ENCODE measurements at regions not wholly inside any gene's neighbourhood (a gene's known extent, or its start where the extent isn't known, plus 50 kb on each side); places are given as distances from the start of the nearest gene placed in this dataset.

DNA sequence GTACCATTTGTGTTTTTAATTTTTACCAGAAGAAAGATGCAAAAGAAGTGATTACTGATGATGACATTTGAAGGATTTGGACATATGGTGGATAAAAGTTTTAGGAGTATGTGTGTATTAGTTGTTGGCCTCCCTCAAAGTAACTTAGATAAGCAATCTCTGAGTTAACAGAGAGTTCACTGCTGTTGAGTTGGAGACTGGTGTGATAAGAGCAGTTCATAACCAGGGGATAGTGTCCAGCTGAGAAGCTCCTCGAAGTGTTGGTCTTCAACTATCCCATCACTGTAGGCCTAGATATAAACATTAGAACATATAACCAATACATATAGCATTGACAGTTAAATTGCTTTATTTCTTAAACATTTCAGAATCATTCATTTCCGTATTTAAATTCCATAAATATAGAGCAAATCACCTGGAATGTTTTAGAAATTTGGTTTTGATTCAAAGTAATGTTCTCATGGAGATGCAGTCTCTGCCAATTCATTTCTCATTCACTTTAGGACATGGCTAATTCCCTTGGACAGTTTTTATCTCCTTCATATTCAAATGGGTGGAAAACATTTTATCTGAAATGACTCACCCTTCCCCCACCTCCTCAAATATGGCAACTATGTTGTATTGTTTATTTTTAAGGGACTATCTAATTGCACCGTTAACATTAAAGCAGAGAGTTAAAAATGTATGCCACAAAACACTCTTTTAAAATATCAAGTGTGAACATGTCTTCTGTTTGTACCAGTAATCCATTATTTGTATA is 136.8 kb upstream of the SLC4A4 start:
- H3K27ac ChIP-seq (ENCODE audit: insufficient read depth in 1 of 2, low read depth in 1 of 2, low read length in 2 of 2, poor library complexity in 1 of 2, severe bottlenecking in 2 of 2) = no peak overlapping the region
- POLR2A ChIA-PET = no interaction called here
- DNase-seq = no peak
- no peak overlapping the region for H3K4me3 ChIP-seq (ENCODE audit: control insufficient read depth in 1 of 7, extremely low read depth in 1 of 7, insufficient read depth in 4 of 7, low read depth in 2 of 7, low read length in 6 of 7)
- no peaks in the 10 kb centered on the region for H3K36me3 ChIP-seq (ENCODE audit: control insufficient read depth in 4 of 4, insufficient read depth in 4 of 4, low read length in 3 of 4)
- no CpG with 5 or more reads among the region's 3 CpGs for WGBS (ENCODE audit: insufficient coverage)
- H3K9me3 ChIP-seq (ENCODE audit: control extremely low read depth in 1 of 5, control insufficient read depth in 4 of 5, insufficient read depth in 2 of 5, low read depth in 1 of 5, low read length in 4 of 5) = no peaks in the 10 kb centered on the region
- peaks cover 0 to 1% (median 0%) of the 10 kb centered on the region in 5 experiments for H3K27me3 ChIP-seq (replicated peaks in 2 of 5; ENCODE audit: control insufficient read depth in 4 of 5, insufficient read depth in 5 of 5, low read length in 4 of 5)
- CTCF ChIA-PET = interaction anchor here (2.2 kb wide), 1 partner anchor 17 kb away, joined by 6 read pairs; no protein-coding TSS in a partner anchor
- H3K4me1 ChIP-seq (ENCODE audit: control extremely low read depth in 1 of 4, control insufficient read depth in 4 of 4, insufficient read depth in 4 of 4, low read length in 3 of 4) = no peaks in the 10 kb centered on the region

DNA sequence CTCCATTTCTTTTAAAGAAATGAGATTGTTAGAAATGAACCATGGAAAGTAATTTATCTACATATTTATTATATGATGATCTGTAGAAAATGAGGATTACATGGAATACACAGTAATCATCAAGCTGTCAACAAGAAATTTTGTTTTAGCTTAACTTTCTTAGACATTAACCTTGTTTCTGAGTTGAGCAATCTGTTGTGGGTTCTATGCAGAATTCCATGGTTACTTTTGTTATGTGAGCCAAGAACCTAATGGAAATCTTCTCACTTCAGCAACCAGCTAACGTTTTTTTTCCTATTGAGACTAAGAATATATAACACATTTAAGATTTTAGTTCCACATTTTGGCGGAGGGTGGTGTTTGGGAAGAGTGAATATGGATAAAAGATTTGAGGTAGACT is 136.1 kb upstream of the SLC4A4 start:
- no peak for DNase-seq
- Histone ChIP-seq H3K4me1 (ENCODE audit: control extremely low read depth in 1 of 4, control insufficient read depth in 4 of 4, insufficient read depth in 4 of 4, low read length in 3 of 4) (no peaks in the 10 kb centered on the region), H3K27ac (ENCODE audit: insufficient read depth in 1 of 2, low read depth in 1 of 2, low read length in 2 of 2, poor library complexity in 1 of 2, severe bottlenecking in 2 of 2) (no peak overlapping the region), H3K36me3 (ENCODE audit: control insufficient read depth in 4 of 4, insufficient read depth in 4 of 4, low read length in 3 of 4) (no peaks in the 10 kb centered on the region), H3K27me3 (replicated peaks in 2 of 5; ENCODE audit: control insufficient read depth in 4 of 5, insufficient read depth in 5 of 5, low read length in 4 of 5) (peaks cover 0 to 1% (median 0%) of the 10 kb centered on the region in 5 experiments), H3K9me3 (ENCODE audit: control extremely low read depth in 1 of 5, control insufficient read depth in 4 of 5, insufficient read depth in 2 of 5, low read depth in 1 of 5, low read length in 4 of 5) (no peaks in the 10 kb centered on the region), H3K4me3 (ENCODE audit: control insufficient read depth in 1 of 7, extremely low read depth in 1 of 7, insufficient read depth in 4 of 7, low read depth in 2 of 7, low read length in 6 of 7) (no peak overlapping the region)
- ChIA-PET CTCF (interaction anchor here (2.2 kb wide), 1 partner anchor 18 kb away, joined by 6 read pairs; no protein-coding TSS in a partner anchor), POLR2A (no interaction called here)
- no CpG with 5 or more reads among the region's 2 CpGs for whole genome bisulfite sequencing (ENCODE audit: insufficient coverage)

DNA sequence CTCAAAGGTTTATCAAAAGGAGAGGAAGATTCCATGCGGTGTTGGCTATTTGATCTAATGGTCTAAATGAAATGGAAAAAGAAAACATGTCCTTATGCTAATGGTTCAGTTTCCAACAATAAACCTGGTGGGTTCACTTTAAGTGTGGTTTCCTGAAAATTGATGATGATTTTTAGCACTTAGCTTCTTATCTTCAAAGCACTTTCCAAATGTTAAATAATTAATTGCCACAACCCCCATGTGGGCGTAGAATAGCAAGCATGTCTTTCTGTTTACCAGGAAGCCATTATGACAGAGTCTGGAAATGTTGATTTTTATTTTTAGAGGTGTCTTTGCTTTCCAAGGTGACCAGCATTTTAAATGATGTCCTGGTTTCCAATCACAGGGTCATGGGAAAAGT is 134.8 kb upstream of the SLC4A4 start:
- no peaks in the 10 kb centered on the region for H3K4me1 ChIP-seq (ENCODE audit: control extremely low read depth in 1 of 4, control insufficient read depth in 4 of 4, insufficient read depth in 4 of 4, low read length in 3 of 4)

GRCh38 chr4:71206763-71207162 is 132.1 kb upstream of the SLC4A4 start:
- Histone ChIP-seq H3K27me3 (replicated peaks in 2 of 5; ENCODE audit: control insufficient read depth in 4 of 5, insufficient read depth in 5 of 5, low read length in 4 of 5) (peaks cover 0 to 1% (median 0%) of the 10 kb centered on the region in 5 experiments), H3K36me3 (ENCODE audit: control insufficient read depth in 4 of 4, insufficient read depth in 4 of 4, low read length in 3 of 4) (no peaks in the 10 kb centered on the region), H3K4me3 (ENCODE audit: control insufficient read depth in 1 of 7, extremely low read depth in 1 of 7, insufficient read depth in 4 of 7, low read depth in 2 of 7, low read length in 6 of 7) (no peak overlapping the region), H3K4me1 (ENCODE audit: control extremely low read depth in 1 of 4, control insufficient read depth in 4 of 4, insufficient read depth in 4 of 4, low read length in 3 of 4) (no peaks in the 10 kb centered on the region), H3K9me3 (ENCODE audit: control extremely low read depth in 1 of 5, control insufficient read depth in 4 of 5, insufficient read depth in 2 of 5, low read depth in 1 of 5, low read length in 4 of 5) (no peaks in the 10 kb centered on the region), H3K27ac (ENCODE audit: insufficient read depth in 1 of 2, low read depth in 1 of 2, low read length in 2 of 2, poor library complexity in 1 of 2, severe bottlenecking in 2 of 2) (no peak overlapping the region)
- no peak for DNase-seq
- WGBS (ENCODE audit: insufficient coverage) = no CpG with 5 or more reads among the region's 3 CpGs
- CTCF ChIA-PET = no interaction called here
- POLR2A ChIA-PET = interaction anchor here (0.5 kb wide), 1 partner anchor 428 kb away, joined by 3 read pairs; no protein-coding TSS in a partner anchor

More for the DNA sequence above, 134.8 kb upstream of the SLC4A4 start:
- POLR2A ChIA-PET = no interaction called here
- CTCF ChIA-PET = no interaction called here
- no peaks in the 10 kb centered on the region for H3K36me3 ChIP-seq (ENCODE audit: control insufficient read depth in 4 of 4, insufficient read depth in 4 of 4, low read length in 3 of 4)
- no peaks in the 10 kb centered on the region for H3K9me3 ChIP-seq (ENCODE audit: control extremely low read depth in 1 of 5, control insufficient read depth in 4 of 5, insufficient read depth in 2 of 5, low read depth in 1 of 5, low read length in 4 of 5)
- no peak overlapping the region for H3K4me3 ChIP-seq (ENCODE audit: control insufficient read depth in 1 of 7, extremely low read depth in 1 of 7, insufficient read depth in 4 of 7, low read depth in 2 of 7, low read length in 6 of 7)
- peaks cover 0 to 1% (median 0%) of the 10 kb centered on the region in 5 experiments for H3K27me3 ChIP-seq (replicated peaks in 2 of 5; ENCODE audit: control insufficient read depth in 4 of 5, insufficient read depth in 5 of 5, low read length in 4 of 5)
- H3K27ac ChIP-seq (ENCODE audit: insufficient read depth in 1 of 2, low read depth in 1 of 2, low read length in 2 of 2, poor library complexity in 1 of 2, severe bottlenecking in 2 of 2) = no peak overlapping the region
- DNase-seq = no peak
- WGBS (ENCODE audit: insufficient coverage) = 100% methylated on average over 1 of the region's 2 CpGs

DNA sequence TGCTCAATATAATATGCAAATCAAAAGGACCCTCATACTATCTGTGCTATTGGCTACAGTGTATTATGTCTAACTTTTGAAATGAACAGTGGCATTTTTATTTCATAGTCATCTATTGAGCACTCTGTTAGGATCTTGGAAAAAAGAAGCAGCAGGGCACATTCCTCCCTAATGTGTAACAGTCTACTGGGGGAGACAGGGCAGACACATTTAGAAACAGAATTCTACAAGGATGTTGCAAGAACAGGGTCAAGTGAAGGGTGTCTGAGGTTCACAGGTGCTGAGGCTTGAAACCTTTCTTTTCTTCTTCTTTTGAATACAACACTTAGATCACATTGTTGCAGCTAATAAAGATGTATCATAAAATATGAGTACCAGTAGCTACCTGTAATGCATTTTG is 129.7 kb upstream of the SLC4A4 start:
- ChIA-PET CTCF (no interaction called here), POLR2A (no interaction called here)
- no peaks in the 10 kb centered on the region for H3K36me3 ChIP-seq (ENCODE audit: control insufficient read depth in 4 of 4, insufficient read depth in 4 of 4, low read length in 3 of 4)
- H3K9me3 ChIP-seq (ENCODE audit: control extremely low read depth in 1 of 5, control insufficient read depth in 4 of 5, insufficient read depth in 2 of 5, low read depth in 1 of 5, low read length in 4 of 5) = peaks cover 0 to 4% (median 0%) of the 10 kb centered on the region in 5 experiments
- peaks cover 0 to 1% (median 0%) of the 10 kb centered on the region in 5 experiments for H3K27me3 ChIP-seq (replicated peaks in 2 of 5; ENCODE audit: control insufficient read depth in 4 of 5, insufficient read depth in 5 of 5, low read length in 4 of 5)
- no peak overlapping the region for H3K27ac ChIP-seq (ENCODE audit: insufficient read depth in 1 of 2, low read depth in 1 of 2, low read length in 2 of 2, poor library complexity in 1 of 2, severe bottlenecking in 2 of 2)
- no peak overlapping the region for H3K4me3 ChIP-seq (ENCODE audit: control insufficient read depth in 1 of 7, extremely low read depth in 1 of 7, insufficient read depth in 4 of 7, low read depth in 2 of 7, low read length in 6 of 7)
- no peak for DNase-seq
- H3K4me1 ChIP-seq (ENCODE audit: control extremely low read depth in 1 of 4, control insufficient read depth in 4 of 4, insufficient read depth in 4 of 4, low read length in 3 of 4) = no peaks in the 10 kb centered on the region

DNA sequence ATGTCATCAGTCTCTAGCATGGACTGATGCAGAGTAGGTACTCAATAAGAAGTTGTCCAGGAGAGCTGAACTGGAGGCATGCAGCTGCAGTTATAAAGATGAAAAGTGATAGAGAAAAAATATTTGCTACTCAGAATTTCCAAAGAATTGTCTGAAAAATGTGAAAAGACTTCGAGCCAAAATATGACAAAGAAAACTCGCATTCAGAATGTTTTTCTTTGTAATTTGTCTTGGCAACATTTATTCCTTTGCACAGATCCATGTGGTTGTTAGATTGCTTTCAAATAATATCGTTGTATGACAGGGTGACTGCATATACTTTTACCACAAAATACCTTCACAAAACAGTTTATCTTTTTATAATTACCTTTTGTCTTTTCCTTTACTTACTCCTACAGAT is 128.0 kb upstream of the SLC4A4 start:
- peaks cover 0 to 4% (median 0%) of the 10 kb centered on the region in 5 experiments for H3K9me3 ChIP-seq (ENCODE audit: control extremely low read depth in 1 of 5, control insufficient read depth in 4 of 5, insufficient read depth in 2 of 5, low read depth in 1 of 5, low read length in 4 of 5)
- CTCF ChIA-PET = interaction anchor here (1.4 to 1.7 kb wide), 3 partner anchors 16 to 60 kb away, joined by 4 to 5 read pairs (median 5); no protein-coding TSS in a partner anchor
- no peaks in the 10 kb centered on the region for H3K27me3 ChIP-seq (replicated peaks in 2 of 5; ENCODE audit: control insufficient read depth in 4 of 5, insufficient read depth in 5 of 5, low read length in 4 of 5)
- WGBS (ENCODE audit: insufficient coverage) = 100% methylated on average over 1 of the region's 3 CpGs
- DNase-seq = no peak
- no peaks in the 10 kb centered on the region for H3K4me1 ChIP-seq (ENCODE audit: control extremely low read depth in 1 of 4, control insufficient read depth in 4 of 4, insufficient read depth in 4 of 4, low read length in 3 of 4)
- POLR2A ChIA-PET = no interaction called here
- H3K27ac ChIP-seq (ENCODE audit: insufficient read depth in 1 of 2, low read depth in 1 of 2, low read length in 2 of 2, poor library complexity in 1 of 2, severe bottlenecking in 2 of 2) = no peak overlapping the region
- no peaks in the 10 kb centered on the region for H3K36me3 ChIP-seq (ENCODE audit: control insufficient read depth in 4 of 4, insufficient read depth in 4 of 4, low read length in 3 of 4)
- no peak overlapping the region for H3K4me3 ChIP-seq (ENCODE audit: control insufficient read depth in 1 of 7, extremely low read depth in 1 of 7, insufficient read depth in 4 of 7, low read depth in 2 of 7, low read length in 6 of 7)

DNA sequence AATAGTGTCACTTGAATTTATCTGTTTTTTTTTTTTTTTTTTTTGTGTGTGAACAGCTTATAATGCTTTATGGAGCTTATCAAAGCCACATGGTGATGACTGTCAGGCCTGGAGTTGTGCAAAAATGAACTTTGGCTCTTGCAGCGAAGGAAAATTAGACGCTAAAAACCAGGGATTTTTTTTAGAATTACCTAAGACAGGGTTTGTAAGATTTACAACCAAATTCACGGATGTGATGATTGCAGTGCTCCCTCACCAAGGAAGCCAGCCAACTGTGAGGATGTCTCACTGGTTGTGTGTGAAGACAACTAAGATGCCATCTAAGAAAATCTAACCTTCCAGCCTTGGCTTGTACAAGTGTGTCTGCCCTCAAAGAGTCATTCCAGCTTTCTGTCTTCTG is 127.1 kb upstream of the SLC4A4 start:
- H3K27me3 ChIP-seq (replicated peaks in 2 of 5; ENCODE audit: control insufficient read depth in 4 of 5, insufficient read depth in 5 of 5, low read length in 4 of 5) = no peaks in the 10 kb centered on the region
- ChIA-PET CTCF (interaction anchor here (1.0 to 1.7 kb wide), 3 partner anchors 15 to 171 kb away, joined by 3 to 5 read pairs (median 4); no protein-coding TSS in a partner anchor), POLR2A (no interaction called here)
- 93% methylated on average over 3 of the region's 3 CpGs for WGBS (ENCODE audit: insufficient coverage)
- no peaks in the 10 kb centered on the region for H3K36me3 ChIP-seq (ENCODE audit: control insufficient read depth in 4 of 4, insufficient read depth in 4 of 4, low read length in 3 of 4)
- H3K27ac ChIP-seq (ENCODE audit: insufficient read depth in 1 of 2, low read depth in 1 of 2, low read length in 2 of 2, poor library complexity in 1 of 2, severe bottlenecking in 2 of 2) = no peak overlapping the region
- H3K4me3 ChIP-seq (ENCODE audit: control insufficient read depth in 1 of 7, extremely low read depth in 1 of 7, insufficient read depth in 4 of 7, low read depth in 2 of 7, low read length in 6 of 7) = no peak overlapping the region
- H3K4me1 ChIP-seq (ENCODE audit: control extremely low read depth in 1 of 4, control insufficient read depth in 4 of 4, insufficient read depth in 4 of 4, low read length in 3 of 4) = no peaks in the 10 kb centered on the region
- no peak for DNase-seq
- H3K9me3 ChIP-seq (ENCODE audit: control extremely low read depth in 1 of 5, control insufficient read depth in 4 of 5, insufficient read depth in 2 of 5, low read depth in 1 of 5, low read length in 4 of 5) = peaks cover 0 to 4% (median 0%) of the 10 kb centered on the region in 5 experiments

Data from common myeloid progenitor, CD34-positive (primary cell).